Activated naive CD4-positive, alpha-beta T cell treated with anti-CD3 and anti-CD28 coated beads for 36 hours (primary cell): ENCODE measurements at regions not wholly inside any gene's neighbourhood (a gene's known extent, or its start where the extent isn't known, plus 50 kb on each side); places are given as distances from the start of the nearest gene placed in this dataset.
"Not testable (repeated sequence)": the region's sequence is repeated elsewhere in the genome, so short reads cannot be mapped to it uniquely, and the experiment has no call there.

Experiments
- CTCF ChIA-PET: fragments of 350-600 bp; sonication (Branson Sonifier 250); formaldehyde crosslinking; loops from one replicate; lab custom pipeline; 2021; ENCODE audit warnings: antibody characterized with exemption; lab: Charles Lee
- DNase-seq: peaks from one replicate; pipeline ENCODE4 v3.0.0-alpha.2; 2020
- H3K27ac Mint-ChIP-seq: one replicate; pipeline ENCODE4 v1.8.0; 2021; ENCODE audit warnings: mild to moderate bottlenecking, mixed read lengths
- H3K27me3 Mint-ChIP-seq: one replicate; pipeline ENCODE4 v1.8.0; 2021; ENCODE audit warnings: low read depth, mixed read lengths
- H3K36me3 Mint-ChIP-seq: one replicate; pipeline ENCODE4 v1.8.0; 2021; ENCODE audit warnings: low read depth, mixed read lengths
- H3K4me1 Mint-ChIP-seq: one replicate; pipeline ENCODE4 v1.8.0; 2021; ENCODE audit warnings: low read depth, mixed read lengths
- H3K4me3 Mint-ChIP-seq: one replicate; pipeline ENCODE4 v1.8.0; 2021; ENCODE audit warnings: mild to moderate bottlenecking, moderate library complexity, mixed read lengths
- H3K9me3 Mint-ChIP-seq: one replicate; pipeline ENCODE4 v1.8.0; 2021; ENCODE audit warnings: mixed read lengths
- intact Hi-C: fragments of 100-400 bp; cut with micrococcal nuclease; formaldehyde crosslinking; loops from one replicate; pipeline ENCODE4 v1.15.1; 2023

DNA sequence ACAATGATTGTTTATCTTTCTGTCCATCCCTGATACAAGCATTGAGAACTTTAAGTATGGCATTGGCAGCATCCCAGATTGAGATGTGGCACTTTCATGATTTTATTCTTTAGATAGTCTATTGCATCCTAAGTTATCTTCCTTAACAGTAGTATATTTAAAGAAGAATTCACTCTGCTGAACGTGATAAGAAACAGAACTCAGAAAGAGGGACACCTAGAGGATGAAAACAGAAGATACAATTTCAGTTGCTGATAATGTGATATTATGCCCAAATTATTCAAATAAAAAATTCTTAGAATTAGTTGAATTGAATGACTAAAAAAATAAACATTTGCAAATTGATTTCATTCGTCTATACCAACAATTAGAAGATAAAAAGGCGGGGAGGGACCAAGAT lies 218.1 kb upstream of the DMRTA1 start:
- no peaks in the 10 kb centered on the region for H3K36me3 Mint-ChIP-seq
- CTCF ChIA-PET = no interaction called here
- DNase-seq = no peak
- intact Hi-C loops = no loop called here
- H3K27me3 Mint-ChIP-seq = peaks cover 32% of the 10 kb centered on the region
- H3K4me3 Mint-ChIP-seq = no peak overlapping the region
- H3K4me1 Mint-ChIP-seq = no peaks in the 10 kb centered on the region
- H3K27ac Mint-ChIP-seq = no peak overlapping the region
- peaks cover 9% of the 10 kb centered on the region for H3K9me3 Mint-ChIP-seq

DNA sequence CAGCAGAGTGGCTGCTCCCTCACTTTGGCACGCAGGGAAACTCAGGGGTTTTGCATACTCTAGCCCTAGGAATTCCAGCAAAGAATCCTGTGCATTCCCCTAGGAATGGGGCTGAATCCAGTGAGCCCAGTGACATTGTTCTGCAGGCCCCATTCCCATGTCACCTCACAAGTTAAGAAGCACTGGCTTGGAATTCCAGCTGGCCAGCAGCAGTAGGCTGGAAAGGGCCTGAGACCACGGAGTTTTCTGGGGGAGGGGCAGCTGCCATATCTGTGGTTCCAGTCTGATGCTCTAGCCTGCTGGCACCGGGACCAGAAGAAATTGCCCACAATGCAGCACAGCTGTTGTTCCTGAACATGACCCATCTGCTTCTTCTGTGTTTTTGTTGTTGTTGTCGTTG lies 217.6 kb upstream of the DMRTA1 start:
- H3K4me3 Mint-ChIP-seq = no peak overlapping the region
- no peak overlapping the region for H3K27ac Mint-ChIP-seq
- no peaks in the 10 kb centered on the region for H3K36me3 Mint-ChIP-seq
- intact Hi-C loops = no loop called here
- DNase-seq = no peak
- peaks cover 9% of the 10 kb centered on the region for H3K9me3 Mint-ChIP-seq
- CTCF ChIA-PET = no interaction called here
- H3K4me1 Mint-ChIP-seq = no peaks in the 10 kb centered on the region
- peaks cover 35% of the 10 kb centered on the region for H3K27me3 Mint-ChIP-seq

DNA sequence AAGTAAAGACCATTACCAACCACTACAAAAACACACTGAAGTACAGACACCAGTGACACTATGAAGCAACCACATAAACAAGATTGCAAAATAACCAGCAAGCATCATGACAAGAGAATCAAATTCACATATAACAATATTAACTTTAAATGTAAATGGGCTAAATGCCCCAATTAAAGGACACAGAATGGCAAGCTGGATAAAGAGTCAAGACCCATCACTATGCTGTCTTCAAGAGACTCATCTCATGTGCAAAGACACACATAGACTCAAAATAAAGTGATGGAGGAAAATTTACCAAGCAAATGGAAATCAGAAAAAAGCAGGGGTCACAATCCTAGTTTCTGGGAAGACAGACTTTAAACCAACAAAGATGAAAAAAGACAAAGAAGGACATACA lies 215.3 kb upstream of the DMRTA1 start:
- intact Hi-C loops = loop anchor here (10.0 kb wide), 1 partner anchor 177 kb away; no protein-coding TSS in a partner anchor

DNA sequence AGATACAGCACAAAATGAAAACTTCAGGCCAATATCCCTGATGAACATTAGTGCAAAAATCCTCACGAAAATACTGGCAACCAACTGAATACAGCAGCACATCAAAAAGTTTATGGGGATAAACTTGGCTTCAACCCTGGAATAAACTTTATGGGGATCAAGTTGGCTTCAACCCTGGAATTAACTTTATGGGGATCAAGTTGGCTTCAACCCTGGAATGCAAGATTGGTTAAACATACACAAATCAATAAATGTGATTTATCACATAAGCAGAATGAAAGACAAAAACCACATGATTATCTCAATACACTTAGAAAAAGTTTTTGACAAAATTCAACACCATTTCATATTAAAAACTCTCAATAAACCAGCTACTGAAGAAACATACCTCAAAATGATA lies 213.7 kb upstream of the DMRTA1 start:
- no peak for DNase-seq
- H3K36me3 Mint-ChIP-seq = no peaks in the 10 kb centered on the region
- CTCF ChIA-PET = interaction anchor here (0.6 to 2.2 kb wide), 3 partner anchors 11 to 419 kb away, joined by 3 to 6 read pairs (median 6); no protein-coding TSS in a partner anchor
- peaks cover 9% of the 10 kb centered on the region for H3K4me1 Mint-ChIP-seq
- H3K4me3 Mint-ChIP-seq = no peak overlapping the region
- H3K9me3 Mint-ChIP-seq = peaks cover 7% of the 10 kb centered on the region
- peaks cover 31% of the 10 kb centered on the region for H3K27me3 Mint-ChIP-seq
- intact Hi-C loops = loop anchor here (10.0 kb wide), 1 partner anchor 178 kb away; no protein-coding TSS in a partner anchor
- H3K27ac Mint-ChIP-seq = no peak overlapping the region

More for the DNA sequence above, 215.3 kb upstream of the DMRTA1 start:
- DNase-seq, H3K4me3 Mint-ChIP-seq, H3K9me3 Mint-ChIP-seq, H3K27ac Mint-ChIP-seq, H3K36me3 Mint-ChIP-seq, H3K4me1 Mint-ChIP-seq: not testable (repeated sequence)
- peaks cover 31% of the 10 kb centered on the region for H3K27me3 Mint-ChIP-seq
- CTCF ChIA-PET = interaction anchor here (0.6 kb wide), 1 partner anchor 765 kb away, joined by 3 read pairs; no protein-coding TSS in a partner anchor

DNA sequence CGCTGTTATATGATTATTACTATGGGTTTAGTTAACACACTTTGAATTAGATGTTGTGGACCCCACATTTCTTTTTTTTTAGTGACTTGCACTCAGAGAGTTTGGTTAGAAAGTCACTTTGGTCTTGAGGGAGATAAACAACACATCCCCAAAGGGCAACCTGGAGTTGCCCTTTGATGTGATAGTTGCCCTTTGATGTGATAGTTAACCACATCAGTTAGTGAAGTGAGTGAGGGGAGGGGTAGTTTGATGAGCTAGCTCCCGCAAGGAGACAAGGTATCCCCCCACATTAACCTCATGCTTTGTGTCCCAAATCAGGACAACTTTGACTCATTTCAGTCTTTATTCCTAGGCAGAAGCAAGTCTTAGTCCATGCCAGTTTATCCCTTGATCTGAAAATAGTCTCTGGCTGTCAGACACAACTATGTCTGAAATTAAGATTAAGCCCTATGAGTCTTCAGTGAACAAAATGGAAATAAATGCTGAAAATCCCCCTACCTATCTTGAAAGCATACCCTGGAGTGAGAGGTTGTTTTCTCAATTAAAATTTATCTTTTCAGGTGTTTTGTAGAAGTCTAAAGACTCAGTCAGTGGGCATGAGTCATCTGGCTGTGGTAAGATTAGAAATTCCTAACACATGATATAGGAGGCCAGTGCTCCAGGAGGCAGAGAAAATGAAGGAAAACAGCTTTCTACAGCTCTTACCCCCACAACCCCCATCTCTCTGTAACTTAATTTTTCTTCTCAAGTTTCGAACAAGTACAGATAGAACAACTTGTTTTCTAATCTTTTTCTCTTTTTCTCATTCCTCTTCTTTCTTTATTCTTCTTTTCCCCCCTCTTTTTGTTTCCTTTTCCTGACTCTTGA lies 208.9 kb upstream of the DMRTA1 start:
- Mint-ChIP-seq H3K36me3 (no peaks in the 10 kb centered on the region), H3K9me3 (no peaks in the 10 kb centered on the region), H3K27ac (no peak overlapping the region), H3K4me3 (no peak overlapping the region), H3K4me1 (peaks cover 49% of the 10 kb centered on the region), H3K27me3 (peaks cover 18% of the 10 kb centered on the region)
- intact Hi-C loops = loop anchor here (2.0 to 10.0 kb wide), 3 partner anchors 119 to 660 kb away; no protein-coding TSS in a partner anchor
- CTCF ChIA-PET = interaction anchor here (0.6 to 3.7 kb wide), 15 partner anchors 11 to 447 kb away, joined by 3 to 21 read pairs (median 6); no protein-coding TSS in a partner anchor
- no peak for DNase-seq

DNA sequence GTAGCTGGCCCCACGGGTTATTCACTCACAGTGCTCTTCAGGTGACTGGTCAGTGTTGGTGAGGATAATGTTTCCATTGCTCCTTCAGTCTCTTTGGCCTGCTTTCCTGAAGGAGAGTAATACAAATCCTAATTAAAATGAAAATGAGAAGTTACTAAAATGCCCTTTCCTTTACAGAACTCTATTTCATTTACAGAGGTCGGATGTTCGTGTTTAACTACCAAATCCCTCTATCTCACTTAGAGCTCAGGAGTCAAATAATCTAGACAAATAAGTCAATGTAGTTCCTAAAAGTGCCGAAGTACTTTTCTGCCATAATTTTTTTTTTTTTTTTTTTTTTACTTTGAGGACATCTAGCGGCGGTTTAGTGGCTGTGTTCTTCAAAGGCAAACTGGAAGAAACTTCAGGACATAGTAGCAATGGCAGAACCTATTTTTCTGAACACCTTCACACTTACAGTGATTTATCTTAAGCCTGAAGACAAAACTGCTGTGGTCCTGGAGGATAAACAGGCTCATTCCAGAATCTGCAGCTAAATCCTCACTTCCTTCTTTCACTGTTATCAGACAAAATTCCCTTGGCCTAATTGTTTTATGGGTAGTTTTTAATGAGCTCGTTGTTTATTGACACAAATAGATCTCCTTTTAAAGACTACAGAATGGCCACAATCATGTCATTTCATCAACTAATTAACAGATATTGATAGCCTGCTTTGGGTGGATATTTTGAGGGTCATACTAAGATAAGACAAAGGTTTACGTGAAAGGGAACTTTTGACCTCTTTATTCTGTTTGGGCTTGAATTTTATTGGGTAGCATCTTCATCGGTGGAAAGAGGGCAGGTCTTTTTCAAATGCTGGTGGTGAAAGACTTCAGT lies 207.6 kb upstream of the DMRTA1 start:
- Mint-ChIP-seq H3K9me3 (no peaks in the 10 kb centered on the region), H3K27ac (no peak overlapping the region), H3K4me3 (no peak overlapping the region), H3K36me3 (no peaks in the 10 kb centered on the region), H3K4me1 (peaks cover 49% of the 10 kb centered on the region), H3K27me3 (peaks cover 15% of the 10 kb centered on the region)
- CTCF ChIA-PET = interaction anchor here (0.6 to 3.7 kb wide), 24 partner anchors 13 to 1200 kb away, joined by 3 to 21 read pairs (median 5); no protein-coding TSS in a partner anchor
- intact Hi-C loops = loop anchor here (2.0 to 10.0 kb wide), 3 partner anchors 120 to 662 kb away; no protein-coding TSS in a partner anchor
- no peak for DNase-seq

DNA sequence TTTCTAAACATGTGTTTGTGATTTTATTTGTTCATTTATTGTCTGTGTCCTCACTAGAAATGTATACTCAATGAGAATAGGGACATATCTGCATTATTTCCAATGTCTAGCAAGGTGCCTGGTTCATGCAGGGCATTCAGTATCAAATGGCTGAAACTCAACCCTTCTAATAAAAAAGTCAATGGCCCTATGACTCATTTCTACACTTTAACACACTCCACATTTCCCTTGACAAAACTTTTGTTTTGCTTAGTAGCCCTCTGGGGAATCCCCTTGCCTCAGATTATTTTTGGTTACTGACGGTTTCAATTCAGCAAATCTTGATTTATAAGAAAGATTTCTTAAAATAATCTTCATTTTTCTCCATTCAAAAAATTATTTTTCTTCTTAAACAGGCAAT lies 206.0 kb upstream of the DMRTA1 start:
- Mint-ChIP-seq H3K27ac (no peak overlapping the region), H3K4me3 (no peak overlapping the region), H3K36me3 (no peaks in the 10 kb centered on the region), H3K4me1 (peaks cover 51% of the 10 kb centered on the region), H3K9me3 (no peaks in the 10 kb centered on the region), H3K27me3 (peaks cover 9% of the 10 kb centered on the region)
- CTCF ChIA-PET = interaction anchor here (1.1 to 3.7 kb wide), 4 partner anchors 160 to 429 kb away, joined by 3 to 21 read pairs (median 4); no protein-coding TSS in a partner anchor
- intact Hi-C loops = loop anchor here (1.0 to 10.0 kb wide), 9 partner anchors 30 to 1046 kb away; no protein-coding TSS in a partner anchor
- peak; percentile 11 for DNase-seq

DNA sequence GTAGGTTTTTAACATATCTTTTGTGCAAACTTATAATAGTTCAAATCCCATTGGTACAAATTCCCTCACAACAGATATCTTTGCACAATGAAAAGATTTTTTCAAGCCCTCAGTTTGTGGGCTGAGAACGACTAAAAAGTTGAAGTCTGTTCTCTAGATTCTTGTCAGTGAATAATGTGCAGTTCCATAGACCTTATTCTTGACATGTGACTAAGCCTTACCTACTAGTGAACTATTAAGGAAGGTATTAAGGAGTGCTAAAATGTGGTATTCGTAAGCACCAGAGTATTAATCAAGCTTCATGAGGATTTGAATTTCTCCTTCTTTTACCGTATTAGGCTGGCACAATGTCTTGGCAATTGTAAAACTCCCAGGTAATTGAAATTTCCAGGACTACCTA lies 205.6 kb upstream of the DMRTA1 start:
- H3K36me3 Mint-ChIP-seq = no peaks in the 10 kb centered on the region
- H3K4me1 Mint-ChIP-seq = peaks cover 51% of the 10 kb centered on the region
- no peaks in the 10 kb centered on the region for H3K9me3 Mint-ChIP-seq
- peaks cover 9% of the 10 kb centered on the region for H3K27me3 Mint-ChIP-seq
- CTCF ChIA-PET = interaction anchor here (1.1 to 3.7 kb wide), 2 partner anchors 161 to 427 kb away, joined by 3 to 21 read pairs; no protein-coding TSS in a partner anchor
- no peak for DNase-seq
- H3K27ac Mint-ChIP-seq = no peak overlapping the region
- intact Hi-C loops = loop anchor here (2.0 to 10.0 kb wide), 5 partner anchors 64 to 1046 kb away; no protein-coding TSS in a partner anchor
- no peak overlapping the region for H3K4me3 Mint-ChIP-seq

DNA sequence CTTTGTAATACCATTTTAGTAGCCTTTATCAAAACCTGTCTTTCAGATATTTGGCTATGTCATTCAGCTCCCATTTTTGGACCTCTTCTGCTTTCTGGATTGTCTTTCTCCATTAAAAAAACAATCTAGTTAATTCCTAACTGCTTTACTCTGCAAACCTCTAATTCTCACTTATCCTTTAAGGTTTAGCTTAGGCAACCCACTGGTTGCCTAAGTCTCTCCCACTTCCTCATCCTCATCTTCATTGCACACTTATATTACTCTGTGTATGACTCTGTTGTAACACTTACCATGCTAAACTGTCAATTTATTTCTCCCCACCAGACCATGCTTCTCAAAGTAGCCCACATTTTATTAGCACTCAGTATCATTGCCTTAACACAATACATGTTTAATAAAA lies 205.0 kb upstream of the DMRTA1 start:
- DNase-seq = no peak
- peaks cover 9% of the 10 kb centered on the region for H3K27me3 Mint-ChIP-seq
- CTCF ChIA-PET = interaction anchor here (1.1 kb wide), 1 partner anchor 161 kb away, joined by 3 read pairs; no protein-coding TSS in a partner anchor
- H3K9me3 Mint-ChIP-seq = no peaks in the 10 kb centered on the region
- intact Hi-C loops = loop anchor here (2.0 to 10.0 kb wide), 5 partner anchors 65 to 1047 kb away; no protein-coding TSS in a partner anchor
- H3K27ac Mint-ChIP-seq = no peak overlapping the region
- peaks cover 51% of the 10 kb centered on the region for H3K4me1 Mint-ChIP-seq
- H3K4me3 Mint-ChIP-seq = no peak overlapping the region
- H3K36me3 Mint-ChIP-seq = no peaks in the 10 kb centered on the region

DNA sequence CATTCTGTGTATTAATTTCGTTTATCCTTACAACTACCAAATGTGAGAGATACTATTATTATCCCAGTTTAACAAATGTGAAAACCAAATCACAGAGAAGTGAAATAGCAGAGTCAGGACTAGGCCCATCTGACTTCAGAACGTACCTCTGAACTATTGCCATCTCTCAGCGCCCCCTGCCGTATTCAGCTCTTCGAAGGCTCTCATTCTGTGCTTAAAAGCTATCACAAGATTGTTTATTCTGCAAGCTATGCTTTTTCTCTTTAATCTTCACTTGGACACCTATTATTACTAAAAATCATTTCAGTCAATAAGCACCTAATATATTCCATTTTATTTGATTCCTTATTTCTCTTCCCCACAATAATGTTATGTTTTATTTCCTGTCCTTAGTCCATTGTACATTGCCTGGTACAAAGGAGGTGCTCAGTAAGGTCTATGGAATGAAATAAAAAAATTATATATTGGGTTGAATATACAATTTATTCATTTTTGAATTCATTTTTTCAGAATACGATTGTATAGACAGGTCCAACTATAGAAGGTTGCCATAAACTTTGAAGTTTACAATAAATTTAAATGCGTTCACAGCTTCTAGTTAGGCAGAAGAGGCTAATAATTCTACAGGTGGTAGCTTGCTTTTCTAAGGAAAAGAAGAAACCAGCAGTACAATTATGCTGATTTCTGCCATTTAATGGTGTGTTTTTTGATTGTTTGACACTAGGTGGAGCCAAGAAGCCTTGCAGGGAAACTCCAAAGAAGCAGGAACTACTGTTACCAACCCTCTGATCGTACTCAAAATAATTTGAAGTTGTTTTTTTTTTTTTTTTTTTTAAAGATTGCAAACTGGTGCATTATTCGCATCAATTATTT lies 202.2 kb upstream of the DMRTA1 start:
- intact Hi-C loops = loop anchor here (1.0 to 10.0 kb wide), 6 partner anchors 208 to 1050 kb away; partner anchors contain the start of gene CDKN2B
- no peaks in the 10 kb centered on the region for H3K9me3 Mint-ChIP-seq
- CTCF ChIA-PET = interaction anchor here (0.5 to 2.8 kb wide), 28 partner anchors 9 to 1467 kb away, joined by 3 to 33 read pairs (median 4); no protein-coding TSS in a partner anchor
- H3K27me3 Mint-ChIP-seq = peaks cover 19% of the 10 kb centered on the region
- no peak overlapping the region for H3K4me3 Mint-ChIP-seq
- DNase-seq = peak; percentile 46
- H3K36me3 Mint-ChIP-seq = no peaks in the 10 kb centered on the region
- H3K27ac Mint-ChIP-seq = no peak overlapping the region
- peaks cover 29% of the 10 kb centered on the region for H3K4me1 Mint-ChIP-seq

DNA sequence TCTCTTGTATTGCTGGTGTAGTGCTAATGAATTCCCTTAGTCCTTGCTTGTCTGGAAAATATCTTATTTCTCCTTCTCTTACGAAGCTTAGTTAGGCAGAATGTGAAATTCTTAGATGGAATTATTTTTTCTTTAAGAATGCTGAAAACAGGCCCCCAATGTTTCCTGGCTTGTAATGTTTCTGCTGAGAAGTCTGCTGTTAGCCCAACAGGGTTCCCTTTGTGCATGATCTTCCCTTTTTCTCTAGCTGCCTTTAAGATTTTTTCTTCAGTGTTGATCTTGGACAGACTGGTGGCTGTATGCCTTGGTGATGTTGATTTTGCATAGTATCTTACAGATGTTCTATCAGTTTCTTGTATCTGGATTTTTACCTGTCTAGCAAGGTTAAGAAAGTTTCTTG lies 191.3 kb upstream of the DMRTA1 start:
- peaks cover 18% of the 10 kb centered on the region for H3K27me3 Mint-ChIP-seq
- CTCF ChIA-PET = no interaction called here
- H3K4me1 Mint-ChIP-seq = no peaks in the 10 kb centered on the region
- H3K9me3 Mint-ChIP-seq = peaks cover 22% of the 10 kb centered on the region
- intact Hi-C loops = no loop called here
- no peak for DNase-seq
- H3K27ac Mint-ChIP-seq = no peak overlapping the region
- H3K36me3 Mint-ChIP-seq = no peaks in the 10 kb centered on the region
- no peak overlapping the region for H3K4me3 Mint-ChIP-seq
